ENCODE measurements at regions not wholly inside any gene's neighbourhood (a gene's known extent, or its start where the extent isn't known, plus 50 kb on each side); places are given as distances from the start of the nearest gene placed in this dataset.

DNA sequence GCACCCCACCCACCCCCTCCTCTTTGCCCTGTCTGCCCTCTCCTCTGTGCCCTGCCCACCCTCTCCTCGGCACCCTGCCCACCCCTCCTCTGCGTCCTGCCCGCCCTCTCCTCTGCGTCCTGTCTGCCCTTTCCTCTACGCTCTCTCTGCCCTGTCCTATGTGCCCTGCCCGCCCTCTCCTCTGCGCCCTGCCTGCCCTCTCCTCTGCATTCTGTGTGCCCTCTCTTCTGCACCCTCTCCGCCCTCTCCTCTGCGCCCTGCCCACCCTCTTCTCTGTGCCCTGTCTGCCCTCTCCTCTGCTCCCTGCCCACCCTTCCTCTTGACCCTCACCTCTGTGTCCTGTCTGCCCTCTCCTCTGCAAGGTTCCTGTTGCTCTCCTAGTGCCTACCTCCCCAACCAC is 233.6 kb downstream of the SMAD2 start:
- TF ChIP-seq, protein P1, sequence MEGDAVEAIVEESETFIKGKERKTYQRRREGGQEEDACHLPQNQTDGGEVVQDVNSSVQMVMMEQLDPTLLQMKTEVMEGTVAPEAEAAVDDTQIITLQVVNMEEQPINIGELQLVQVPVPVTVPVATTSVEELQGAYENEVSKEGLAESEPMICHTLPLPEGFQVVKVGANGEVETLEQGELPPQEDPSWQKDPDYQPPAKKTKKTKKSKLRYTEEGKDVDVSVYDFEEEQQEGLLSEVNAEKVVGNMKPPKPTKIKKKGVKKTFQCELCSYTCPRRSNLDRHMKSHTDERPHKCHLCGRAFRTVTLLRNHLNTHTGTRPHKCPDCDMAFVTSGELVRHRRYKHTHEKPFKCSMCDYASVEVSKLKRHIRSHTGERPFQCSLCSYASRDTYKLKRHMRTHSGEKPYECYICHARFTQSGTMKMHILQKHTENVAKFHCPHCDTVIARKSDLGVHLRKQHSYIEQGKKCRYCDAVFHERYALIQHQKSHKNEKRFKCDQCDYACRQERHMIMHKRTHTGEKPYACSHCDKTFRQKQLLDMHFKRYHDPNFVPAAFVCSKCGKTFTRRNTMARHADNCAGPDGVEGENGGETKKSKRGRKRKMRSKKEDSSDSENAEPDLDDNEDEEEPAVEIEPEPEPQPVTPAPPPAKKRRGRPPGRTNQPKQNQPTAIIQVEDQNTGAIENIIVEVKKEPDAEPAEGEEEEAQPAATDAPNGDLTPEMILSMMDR (IDR thresholded peaks at IDR 0.05) = no peak
- TF ChIP-seq POLR2AphosphoS5 (IDR thresholded peaks at IDR 0.05; ENCODE audit: low read depth, low read length) (no peak), SIN3A (IDR thresholded peaks at IDR 0.05; ENCODE audit: borderline replicate concordance, insufficient read depth, low read depth, low read length) (no peak)
- TF ChIP-seq, protein P2, sequence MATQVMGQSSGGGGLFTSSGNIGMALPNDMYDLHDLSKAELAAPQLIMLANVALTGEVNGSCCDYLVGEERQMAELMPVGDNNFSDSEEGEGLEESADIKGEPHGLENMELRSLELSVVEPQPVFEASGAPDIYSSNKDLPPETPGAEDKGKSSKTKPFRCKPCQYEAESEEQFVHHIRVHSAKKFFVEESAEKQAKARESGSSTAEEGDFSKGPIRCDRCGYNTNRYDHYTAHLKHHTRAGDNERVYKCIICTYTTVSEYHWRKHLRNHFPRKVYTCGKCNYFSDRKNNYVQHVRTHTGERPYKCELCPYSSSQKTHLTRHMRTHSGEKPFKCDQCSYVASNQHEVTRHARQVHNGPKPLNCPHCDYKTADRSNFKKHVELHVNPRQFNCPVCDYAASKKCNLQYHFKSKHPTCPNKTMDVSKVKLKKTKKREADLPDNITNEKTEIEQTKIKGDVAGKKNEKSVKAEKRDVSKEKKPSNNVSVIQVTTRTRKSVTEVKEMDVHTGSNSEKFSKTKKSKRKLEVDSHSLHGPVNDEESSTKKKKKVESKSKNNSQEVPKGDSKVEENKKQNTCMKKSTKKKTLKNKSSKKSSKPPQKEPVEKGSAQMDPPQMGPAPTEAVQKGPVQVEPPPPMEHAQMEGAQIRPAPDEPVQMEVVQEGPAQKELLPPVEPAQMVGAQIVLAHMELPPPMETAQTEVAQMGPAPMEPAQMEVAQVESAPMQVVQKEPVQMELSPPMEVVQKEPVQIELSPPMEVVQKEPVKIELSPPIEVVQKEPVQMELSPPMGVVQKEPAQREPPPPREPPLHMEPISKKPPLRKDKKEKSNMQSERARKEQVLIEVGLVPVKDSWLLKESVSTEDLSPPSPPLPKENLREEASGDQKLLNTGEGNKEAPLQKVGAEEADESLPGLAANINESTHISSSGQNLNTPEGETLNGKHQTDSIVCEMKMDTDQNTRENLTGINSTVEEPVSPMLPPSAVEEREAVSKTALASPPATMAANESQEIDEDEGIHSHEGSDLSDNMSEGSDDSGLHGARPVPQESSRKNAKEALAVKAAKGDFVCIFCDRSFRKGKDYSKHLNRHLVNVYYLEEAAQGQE (IDR thresholded peaks at IDR 0.05; ENCODE audit: insufficient read depth in 1 of 2, low read depth in 2 of 2, low read length in 1 of 2) = no peak

Data from Panc1 (cell line).